VCaP (cell line): ENCODE measurements at regions not wholly inside any gene's neighbourhood (a gene's known extent, or its start where the extent isn't known, plus 50 kb on each side); places are given as distances from the start of the nearest gene placed in this dataset.
"Not testable (repeated sequence)": the region's sequence is repeated elsewhere in the genome, so short reads cannot be mapped to it uniquely, and the experiment has no call there.

Experiments used
- H3K27ac ChIP-seq: fragments of 450-650 bp; 2 replicates; pipeline ENCODE4 v1.5.1; 2017
- CTCF ChIP-seq: fragments of 450-650 bp; conservative IDR thresholded peaks from 2 replicates; pipeline ENCODE4 v1.5.1; 2017; ENCODE audit warnings: mild to moderate bottlenecking, moderate library complexity

DNA sequence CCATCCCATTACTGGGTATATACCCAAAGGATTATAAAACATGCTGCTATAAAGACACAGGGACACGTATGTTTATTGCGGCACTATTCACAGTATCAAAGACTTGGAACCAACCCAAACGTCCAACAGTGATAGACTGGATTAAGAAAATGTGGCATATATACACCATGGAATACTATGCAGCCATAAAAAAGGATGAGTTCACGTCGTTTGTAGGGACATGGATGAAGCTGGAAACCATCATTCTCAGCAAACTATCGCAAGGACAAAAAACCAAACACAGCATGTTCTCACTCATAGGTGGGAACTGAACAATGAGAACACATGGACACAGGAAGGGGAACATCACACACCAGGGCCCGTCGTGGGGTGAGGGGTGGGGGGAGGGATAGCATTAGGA lies 106.1 kb downstream of the CHD1L start:
- not testable (repeated sequence) for H3K27ac ChIP-seq

- H3K27ac ChIP-seq: peak overlapping the region; percentile 79
- no peak for TF ChIP-seq CTCF
These were observed 107.0 kb downstream of the CHD1L start for GRCh38 chr1:147349533-147349932.

DNA sequence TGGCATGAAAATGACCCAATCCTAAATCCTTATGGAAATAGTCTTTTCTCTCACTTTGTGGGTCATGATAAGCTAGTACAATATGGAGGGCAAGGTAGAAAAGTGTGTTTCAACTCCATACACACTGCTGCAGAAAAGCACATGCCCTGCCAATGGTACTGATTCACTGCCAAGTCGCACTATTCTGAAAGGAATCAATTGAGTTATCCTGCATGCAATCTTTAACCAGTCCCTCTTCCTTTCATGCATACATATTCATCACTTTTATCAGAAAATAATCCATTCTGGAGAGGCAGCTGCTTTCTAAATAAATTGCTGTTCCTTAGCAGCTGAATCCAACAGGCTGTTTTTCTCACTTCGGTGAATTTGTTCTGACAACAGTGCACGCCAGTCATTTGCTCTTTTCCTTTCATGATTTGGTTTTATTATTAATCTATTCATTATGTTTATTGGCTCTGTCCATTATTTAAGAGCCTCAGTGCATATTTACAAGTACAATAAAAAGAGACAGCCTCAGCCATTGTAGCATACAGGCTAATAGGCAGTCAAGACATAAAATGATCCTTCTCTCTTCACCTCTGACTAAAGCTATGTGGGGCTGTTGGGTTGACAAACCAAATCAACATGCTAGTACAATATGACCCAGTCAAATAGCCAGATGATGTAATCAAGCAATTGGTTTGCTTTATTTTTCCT lies 108.8 kb downstream of the CHD1L start:
- no peak for TF ChIP-seq CTCF
- H3K27ac ChIP-seq: peak overlapping the region; percentile 79

DNA sequence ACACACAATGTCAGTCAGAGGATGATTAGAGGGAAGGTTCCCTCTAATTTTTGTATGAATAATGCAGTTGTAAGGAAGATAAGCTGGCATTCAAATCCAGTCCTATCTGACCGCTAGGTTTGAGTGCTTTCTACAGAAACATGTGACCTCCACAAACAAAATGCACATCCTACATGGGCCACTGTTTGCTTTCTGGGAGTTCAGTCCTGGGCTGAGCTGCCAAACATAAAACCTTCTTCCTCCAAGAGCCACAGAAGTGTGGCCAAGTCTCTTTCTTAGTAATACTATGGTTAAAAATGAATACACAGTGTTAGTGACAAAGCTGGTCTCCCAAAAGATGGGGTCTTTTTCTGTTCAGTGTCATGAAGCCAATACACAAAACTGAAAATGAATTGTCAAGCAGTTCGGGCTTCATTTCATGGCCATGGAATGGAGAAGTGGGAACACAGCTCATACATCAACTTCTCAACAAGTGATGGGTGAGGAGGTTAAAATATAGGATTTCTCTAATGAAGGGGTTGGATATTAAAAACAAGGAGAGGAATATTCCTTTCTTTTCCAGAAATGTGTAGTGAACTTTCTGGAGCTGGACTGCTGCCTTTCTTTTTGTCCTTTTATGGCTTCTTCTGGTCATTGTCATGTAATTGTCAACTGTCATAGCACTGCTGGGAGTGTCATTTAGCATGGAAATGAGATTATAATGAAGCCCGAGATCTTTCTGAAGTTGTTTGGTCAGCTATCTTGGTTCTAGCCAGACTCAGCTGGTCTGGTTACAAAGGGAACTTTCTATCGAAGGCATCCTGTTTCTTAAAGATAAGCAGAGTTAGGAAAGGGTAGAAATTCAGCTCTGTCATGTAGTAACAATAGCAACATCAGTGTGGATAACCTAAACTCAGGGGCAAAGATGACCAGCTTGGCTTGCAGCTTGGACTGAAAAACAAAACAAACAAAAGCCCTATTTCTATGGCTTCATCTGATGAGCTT lies 135.1 kb downstream of the CHD1L start:
- TF ChIP-seq CTCF: no peak

GRCh38 chr1:147379889-147380288 lies 137.4 kb downstream of the CHD1L start:
- no peak overlapping the region for H3K27ac ChIP-seq
- no peak for TF ChIP-seq CTCF

More for the DNA sequence above, 135.1 kb downstream of the CHD1L start:
- no peak overlapping the region for H3K27ac ChIP-seq

GRCh38 chr1:147384804-147385203 lies 142.3 kb downstream of the CHD1L start:
- no peak overlapping the region for H3K27ac ChIP-seq
- no peak for TF ChIP-seq CTCF

DNA sequence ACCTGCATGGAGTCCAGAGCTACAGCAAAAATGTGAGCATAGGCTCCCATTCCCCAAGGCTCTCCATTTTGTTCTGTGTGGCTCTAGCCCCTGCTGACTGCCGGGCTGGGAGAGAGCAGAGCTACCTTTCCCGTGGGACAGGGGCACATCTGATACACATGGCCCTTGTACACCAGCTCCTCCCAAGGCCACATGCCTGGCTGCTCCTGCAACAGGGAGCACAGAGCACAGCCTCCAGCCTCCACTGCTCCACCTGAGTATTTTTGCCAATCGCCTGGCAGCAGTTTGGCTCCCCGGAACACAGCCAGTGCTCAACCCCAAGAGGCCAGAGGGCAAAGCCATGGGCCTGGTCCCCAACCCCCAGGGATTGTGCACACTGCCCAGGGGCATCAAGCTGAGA lies 146.5 kb downstream of the CHD1L start:
- H3K27ac ChIP-seq: no peak overlapping the region
- no peak for TF ChIP-seq CTCF
